Body of pancreas (tissue), 4 donors: ENCODE measurements at regions not wholly inside any gene's neighbourhood (a gene's known extent, or its start where the extent isn't known, plus 50 kb on each side); places are given as distances from the start of the nearest gene placed in this dataset.

Experiments used
- ATAC-seq: fragments of 150-250 bp; one replicate; pipeline ENCODE4 v1.9.1; 2016
- DNase-seq, 4 donors: peaks; one replicate each; pipeline ENCODE4 v3.0.0-alpha.2; 2019
- H3K27ac ChIP-seq, 4 donors: fragments of 200-600 bp; sonication (generic); 1 replicate in 3 of 4; 2 replicates in 1 of 4; pipeline versions ENCODE4 v1.5.1 to v1.6.1; 2016 to 2019; ENCODE audit warnings: mild to moderate bottlenecking in 1 of 4, mixed read lengths in 1 of 4, moderate library complexity in 1 of 4
- H3K27me3 ChIP-seq, 2 donors: fragments of 200-600 bp; sonication (generic); one replicate each; pipeline ENCODE4 v1.6.0; 2016; ENCODE audit warnings: mild to moderate bottlenecking in 1 of 2
- H3K36me3 ChIP-seq, 2 donors: fragments of 200-600 bp; sonication (generic); replicated peaks in 1 of 2; 2 replicates each; pipeline ENCODE4 v1.5.1; 2016; ENCODE audit warnings: low read depth in 2 of 2; ENCODE audit not compliant: insufficient read depth in 1 of 2
- H3K4me1 ChIP-seq: fragments of 200-600 bp; sonication (generic); one replicate; pipeline ENCODE4 v1.6.0; 2016
- H3K4me3 ChIP-seq, 2 donors: fragments of 200-600 bp; sonication (generic); 1 replicate in 1 of 2; 2 replicates in 1 of 2; pipeline ENCODE4 v1.5.1; 2016 to 2019
- H3K9me3 ChIP-seq, 3 donors: fragments of 200-600 bp; sonication (generic); 1 replicate in 2 of 3; 2 replicates in 1 of 3; pipeline ENCODE4 v1.5.1; 2016
- CTCF ChIP-seq, 7 experiments: fragments of 450-650 bp in 4 of 7; fragments of 200-600 bp in 3 of 7; sonication (generic) in 3 of 7; IDR thresholded peaks; one replicate each; pipeline ENCODE4 v1.5.1; 2016 to 2019; ENCODE audit warnings: antibody characterized with exemption in 7 of 7
- POLR2A ChIP-seq, 3 donors: fragments of 450-650 bp; IDR thresholded peaks; one replicate each; pipeline ENCODE4 v1.6.1; 2016; ENCODE audit warnings: antibody characterized with exemption in 3 of 3, mild to moderate bottlenecking in 2 of 3
- WGBS, 2 donors: methylation state at CpG; one replicate each; pipeline ENCODE4 v1.1.5; 2017; 5-methylcytosine and 5-hydroxymethylcytosine counted together
- intact Hi-C: fragments of 100-400 bp; cut with DNase I; formaldehyde crosslinking; loops from one replicate; pipeline ENCODE4 v1.15.1; 2023

- H3K36me3 ChIP-seq = no peaks in the 10 kb centered on the region
- ATAC-seq (no peak), DNase-seq (no peak)
- H3K4me1 ChIP-seq = no peaks in the 10 kb centered on the region
- H3K9me3 ChIP-seq = no peaks in the 10 kb centered on the region
- H3K27me3 ChIP-seq = no peaks in the 10 kb centered on the region
- 74 to 81% methylated on average over 7 of the region's 7 CpGs for WGBS, 2 donors
- intact Hi-C loops = no loop called here
- no peak overlapping the region for H3K4me3 ChIP-seq
- TF ChIP-seq POLR2A (IDR thresholded peaks at IDR 0.05) = no peak
- no peak for TF ChIP-seq CTCF (IDR thresholded peaks at IDR 0.05)
- no peak overlapping the region for H3K27ac ChIP-seq
Measured at GRCh38 chr3:59254433-59254832, 204.6 kb upstream of the CFAP20DC start.

- Histone ChIP-seq H3K4me1 (no peaks in the 10 kb centered on the region), H3K27ac (no peak overlapping the region), H3K9me3 (no peaks in the 10 kb centered on the region), H3K27me3 (no peaks in the 10 kb centered on the region), H3K4me3 (no peak overlapping the region), H3K36me3 (no peaks in the 10 kb centered on the region)
- intact Hi-C loops = no loop called here
- TF ChIP-seq POLR2A (IDR thresholded peaks at IDR 0.05) (no peak), CTCF (IDR thresholded peaks at IDR 0.05) (no peak)
- ATAC-seq (no peak), DNase-seq (no peak)
- WGBS, 2 donors = 80 to 85% methylated on average over 2 of the region's 2 CpGs
Measured at GRCh38 chr3:59253523-59253922, 203.7 kb upstream of the CFAP20DC start.

- WGBS, 2 donors = 50 to 81% methylated on average over 3 of the region's 3 CpGs
Measured at GRCh38 chr3:59251869-59252268, 202.0 kb upstream of the CFAP20DC start.

GRCh38 chr3:59250600-59250999 is 200.8 kb upstream of the CFAP20DC start:
- TF ChIP-seq CTCF (IDR thresholded peaks at IDR 0.05) (no peak), POLR2A (IDR thresholded peaks at IDR 0.05) (no peak)
- DNase-seq (no peak), ATAC-seq (no peak)
- H3K9me3 ChIP-seq = no peaks in the 10 kb centered on the region
- no peaks in the 10 kb centered on the region for H3K27me3 ChIP-seq
- no peaks in the 10 kb centered on the region for H3K36me3 ChIP-seq
- H3K4me1 ChIP-seq = no peaks in the 10 kb centered on the region
- intact Hi-C loops = no loop called here
- H3K27ac ChIP-seq = no peak overlapping the region
- H3K4me3 ChIP-seq = no peak overlapping the region

More at GRCh38 chr3:59251869-59252268, 202.0 kb upstream of the CFAP20DC start:
- H3K36me3 ChIP-seq = no peaks in the 10 kb centered on the region
- DNase-seq = no peak
- no peaks in the 10 kb centered on the region for H3K9me3 ChIP-seq
- ATAC-seq = no peak
- no peaks in the 10 kb centered on the region for H3K27me3 ChIP-seq
- TF ChIP-seq CTCF (IDR thresholded peaks at IDR 0.05) (no peak), POLR2A (IDR thresholded peaks at IDR 0.05) (no peak)
- H3K4me3 ChIP-seq = no peak overlapping the region
- intact Hi-C loops = no loop called here
- no peaks in the 10 kb centered on the region for H3K4me1 ChIP-seq
- H3K27ac ChIP-seq = no peak overlapping the region

GRCh38 chr3:59249698-59250361 is 200.0 kb upstream of the CFAP20DC start:
- Histone ChIP-seq H3K9me3 (no peaks in the 10 kb centered on the region), H3K27ac (no peak overlapping the region), H3K27me3 (no peaks in the 10 kb centered on the region), H3K4me3 (no peak overlapping the region), H3K36me3 (no peaks in the 10 kb centered on the region), H3K4me1 (peaks cover 6% of the 10 kb centered on the region)
- no peak for DNase-seq
- WGBS, 2 donors = 72 to 81% methylated on average over 6 of the region's 6 CpGs
- TF ChIP-seq POLR2A (IDR thresholded peaks at IDR 0.05) (no peak), CTCF (IDR thresholded peaks at IDR 0.05) (no peak)
- no peak for ATAC-seq
- intact Hi-C loops = no loop called here
